ENCODE measurements at regions not wholly inside any gene's neighbourhood (a gene's known extent, or its start where the extent isn't known, plus 50 kb on each side); places are given as distances from the start of the nearest gene placed in this dataset.

GRCh38 chr21:16796776-16797175 lies 716.1 kb upstream of the CXADR start:
- no peak overlapping the region for H3K27ac ChIP-seq
- no peaks in the 10 kb centered on the region for H3K36me3 ChIP-seq
- TF ChIP-seq CTCF (IDR thresholded peaks at IDR 0.05) (no peak), POLR2A (IDR thresholded peaks at IDR 0.05) (no peak)
- H3K27me3 ChIP-seq (replicated peaks; ENCODE audit: insufficient read depth), result no peaks in the 10 kb centered on the region
- H3K4me3 ChIP-seq, result no peak overlapping the region
- intact Hi-C loops (cut with DNase I), result no loop called here
- H3K4me1 ChIP-seq (replicated peaks), result no peaks in the 10 kb centered on the region
- DNase-seq (ENCODE audit: low spot score), result no peak
- H3K9me3 ChIP-seq, result no peaks in the 10 kb centered on the region

- Histone ChIP-seq H3K27me3 (replicated peaks; ENCODE audit: insufficient read depth) (no peaks in the 10 kb centered on the region), H3K27ac (no peak overlapping the region), H3K36me3 (no peaks in the 10 kb centered on the region), H3K4me3 (no peak overlapping the region), H3K9me3 (no peaks in the 10 kb centered on the region), H3K4me1 (replicated peaks) (no peaks in the 10 kb centered on the region)
- 54% methylated on average over 2 of the region's 2 CpGs for WGBS
- TF ChIP-seq POLR2AphosphoS5 (IDR thresholded peaks at IDR 0.05), result no peak
- TF ChIP-seq CTCF (IDR thresholded peaks at IDR 0.05), result no peak
- no peak for TF ChIP-seq POLR2A (IDR thresholded peaks at IDR 0.05)
- no peak for DNase-seq (ENCODE audit: low spot score)
- intact Hi-C loops (cut with DNase I), result no loop called here
Observed at GRCh38 chr21:16797540-16797939, 715.3 kb upstream of the CXADR start.

GRCh38 chr21:16797966-16798365 lies 714.9 kb upstream of the CXADR start:
- no peak for DNase-seq (ENCODE audit: low spot score)
- H3K4me1 ChIP-seq (replicated peaks), result no peaks in the 10 kb centered on the region
- no peak for TF ChIP-seq CTCF (IDR thresholded peaks at IDR 0.05)
- no peaks in the 10 kb centered on the region for H3K9me3 ChIP-seq
- H3K4me3 ChIP-seq, result no peak overlapping the region
- no peaks in the 10 kb centered on the region for H3K27me3 ChIP-seq (replicated peaks; ENCODE audit: insufficient read depth)
- H3K36me3 ChIP-seq, result no peaks in the 10 kb centered on the region
- intact Hi-C loops (cut with DNase I), result no loop called here
- H3K27ac ChIP-seq, result no peak overlapping the region
- 30% methylated on average over 2 of the region's 2 CpGs for WGBS

- Histone ChIP-seq H3K4me1 (replicated peaks) (no peaks in the 10 kb centered on the region), H3K4me3 (no peak overlapping the region), H3K27me3 (replicated peaks; ENCODE audit: insufficient read depth) (no peaks in the 10 kb centered on the region), H3K9me3 (no peaks in the 10 kb centered on the region), H3K27ac (no peak overlapping the region), H3K36me3 (no peaks in the 10 kb centered on the region)
- WGBS, result 95% methylated on average over 3 of the region's 3 CpGs
- intact Hi-C loops (cut with DNase I), result no loop called here
- TF ChIP-seq POLR2AphosphoS5 (IDR thresholded peaks at IDR 0.05) (no peak), POLR2A (IDR thresholded peaks at IDR 0.05) (no peak), CTCF (IDR thresholded peaks at IDR 0.05) (no peak)
- DNase-seq (ENCODE audit: low spot score), result no peak
Observed at GRCh38 chr21:16800536-16801275, 712.1 kb upstream of the CXADR start.

- Histone ChIP-seq H3K27me3 (replicated peaks; ENCODE audit: insufficient read depth) (no peaks in the 10 kb centered on the region), H3K27ac (no peak overlapping the region), H3K4me3 (no peak overlapping the region), H3K36me3 (no peaks in the 10 kb centered on the region), H3K4me1 (replicated peaks) (no peaks in the 10 kb centered on the region), H3K9me3 (no peaks in the 10 kb centered on the region)
- no peak for DNase-seq (ENCODE audit: low spot score)
- TF ChIP-seq POLR2A (IDR thresholded peaks at IDR 0.05) (no peak), POLR2AphosphoS5 (IDR thresholded peaks at IDR 0.05) (no peak), CTCF (IDR thresholded peaks at IDR 0.05) (no peak)
- 95% methylated on average over 1 of the region's 1 CpG for WGBS
- intact Hi-C loops (cut with DNase I), result no loop called here
Observed at GRCh38 chr21:16811011-16811410, 701.8 kb upstream of the CXADR start.

Measured in prostate gland (tissue), 2 donors.